ENCODE measurements at regions not wholly inside any gene's neighbourhood (a gene's known extent, or its start where the extent isn't known, plus 50 kb on each side); places are given as distances from the start of the nearest gene placed in this dataset.

- no peak for DNase-seq (ENCODE audit: low read depth in 2 of 2)
Measured at GRCh38 chr6:91483415-91484105, 896.7 kb upstream of the MAP3K7 start.

- peak in 1 of 2 donors; percentile 31 for DNase-seq (ENCODE audit: low read depth in 2 of 2)
Measured at GRCh38 chr6:91482498-91482897, 895.6 kb upstream of the MAP3K7 start.

GRCh38 chr6:91480402-91480801 lies 893.5 kb upstream of the MAP3K7 start:
- no peak for DNase-seq (ENCODE audit: low read depth in 2 of 2)

GRCh38 chr6:91477688-91478087 lies 890.8 kb upstream of the MAP3K7 start:
- no peak for DNase-seq (ENCODE audit: low read depth in 2 of 2)

- peak; percentile 50 to 60 for DNase-seq (ENCODE audit: low read depth in 2 of 2)
Measured at GRCh38 chr6:91476000-91476399, 889.1 kb upstream of the MAP3K7 start.

GRCh38 chr6:91465393-91465792 lies 878.5 kb upstream of the MAP3K7 start:
- no peak for DNase-seq (ENCODE audit: low read depth in 2 of 2)

GRCh38 chr6:91464718-91465117 lies 877.8 kb upstream of the MAP3K7 start:
- no peak for DNase-seq (ENCODE audit: low read depth in 2 of 2)

- DNase-seq (ENCODE audit: low read depth in 2 of 2), result no peak
Measured at GRCh38 chr6:91464201-91464600, 877.3 kb upstream of the MAP3K7 start.

GRCh38 chr6:91462241-91462640 lies 875.4 kb upstream of the MAP3K7 start:
- no peak for DNase-seq (ENCODE audit: low read depth in 2 of 2)

- DNase-seq (ENCODE audit: low read depth in 2 of 2), result no peak
Measured at GRCh38 chr6:91453224-91453878, 866.5 kb upstream of the MAP3K7 start.

- no peak for DNase-seq (ENCODE audit: low read depth in 2 of 2)
Measured at GRCh38 chr6:91449539-91449938, 862.7 kb upstream of the MAP3K7 start.

GRCh38 chr6:91447530-91448254 lies 860.8 kb upstream of the MAP3K7 start:
- no peak for DNase-seq (ENCODE audit: low read depth in 2 of 2)

- no peak for DNase-seq (ENCODE audit: low read depth in 2 of 2)
Measured at GRCh38 chr6:91447081-91447480, 860.2 kb upstream of the MAP3K7 start.

- DNase-seq (ENCODE audit: low read depth in 2 of 2), result no peak
Measured at GRCh38 chr6:91443405-91443804, 856.5 kb upstream of the MAP3K7 start.

GRCh38 chr6:91442342-91442741 lies 855.5 kb upstream of the MAP3K7 start:
- no peak for DNase-seq (ENCODE audit: low read depth in 2 of 2)

- DNase-seq (ENCODE audit: low read depth in 2 of 2), result peak; percentile 41 to 47
Measured at GRCh38 chr6:91438570-91438969, 851.7 kb upstream of the MAP3K7 start.

GRCh38 chr6:91437315-91437729 lies 850.5 kb upstream of the MAP3K7 start:
- no peak for DNase-seq (ENCODE audit: low read depth in 2 of 2)

- DNase-seq (ENCODE audit: low read depth in 2 of 2), result no peak
Measured at GRCh38 chr6:91436448-91436847, 849.6 kb upstream of the MAP3K7 start.

GRCh38 chr6:91435630-91436029 lies 848.8 kb upstream of the MAP3K7 start:
- no peak for DNase-seq (ENCODE audit: low read depth in 2 of 2)

GRCh38 chr6:91434576-91434975 lies 847.7 kb upstream of the MAP3K7 start:
- DNase-seq (ENCODE audit: low read depth in 2 of 2), result no peak

GRCh38 chr6:91433660-91434534 lies 847.0 kb upstream of the MAP3K7 start:
- peak; percentile 40 to 49 for DNase-seq (ENCODE audit: low read depth in 2 of 2)
